ENCODE measurements at regions not wholly inside any gene's neighbourhood (a gene's known extent, or its start where the extent isn't known, plus 50 kb on each side); places are given as distances from the start of the nearest gene placed in this dataset.

DNA sequence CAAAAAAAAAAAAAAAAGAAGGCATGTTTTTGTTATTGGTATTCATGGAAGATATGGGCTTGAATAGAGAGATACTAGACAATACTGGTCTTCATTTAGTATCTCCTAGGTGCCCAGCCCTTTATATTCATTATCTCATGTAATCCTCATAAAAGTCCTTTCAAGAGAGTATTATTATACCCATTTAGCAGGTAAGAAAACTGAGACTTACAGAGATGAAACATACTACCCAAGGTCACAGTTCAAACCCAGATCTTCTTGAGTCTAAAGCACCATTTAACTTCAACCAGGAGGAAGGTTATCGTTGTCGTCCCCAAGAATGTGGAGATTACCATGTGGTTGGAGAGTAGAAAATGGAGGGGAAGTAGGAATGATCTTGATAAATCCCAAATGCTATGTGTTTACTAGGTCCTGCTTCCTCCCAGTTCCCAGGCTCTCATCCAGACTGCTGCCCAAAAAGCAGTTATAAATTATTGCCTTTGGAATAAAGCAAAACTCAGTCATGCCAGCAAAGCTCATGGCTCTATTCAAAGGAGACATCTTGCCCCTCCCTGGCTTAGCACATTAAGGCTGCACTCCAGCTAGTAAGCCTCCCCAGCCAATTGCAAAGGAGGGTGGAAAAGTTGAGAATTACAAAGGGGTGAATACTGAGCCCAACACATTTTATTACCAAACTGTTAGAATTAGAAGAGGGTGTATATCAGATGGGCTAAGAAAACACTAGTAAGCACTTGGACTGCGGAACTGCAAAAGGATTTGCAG is 163.9 kb downstream of the PIK3R1 start (continued):
- TF ChIP-seq ESRRA (IDR thresholded peaks at IDR 0.05; ENCODE audit: borderline replicate concordance, low read depth) (0 out of 2 replicates have a peak, but pooled peaks have one; percentile 18), ZSCAN29 (IDR thresholded peaks at IDR 0.05) (no peak), BCOR (IDR thresholded peaks at IDR 0.05) (peak; percentile 95), CBX3 (IDR thresholded peaks at IDR 0.05; ENCODE audit: borderline replicate concordance in 1 of 2, low read length in 2 of 2) (0 out of 3 replicates have a peak, but pooled peaks of 1 of the 2 experiments have one; percentile 49), ZNF311 (CRISPR knock-in tag; IDR thresholded peaks at IDR 0.05) (no peak), ZNF695 (CRISPR knock-in tag; IDR thresholded peaks at IDR 0.05) (no peak), LCOR (CRISPR knock-in tag; IDR thresholded peaks at IDR 0.05) (no peak), KDM1A (IDR thresholded peaks at IDR 0.05) (peak; percentile 80 to 87), STAT5B (CRISPR knock-in tag; IDR thresholded peaks at IDR 0.05) (no peak), POLR3G (IDR thresholded peaks at IDR 0.05; ENCODE audit: extremely low read depth, insufficient read length, insufficient replicate concordance) (no peak), IRF2 (CRISPR knock-in tag; IDR thresholded peaks at IDR 0.05) (no peak), HNRNPUL1 (IDR thresholded peaks at IDR 0.05; ENCODE audit: low read length) (no peak)
- TF ChIP-seq, protein P1, sequence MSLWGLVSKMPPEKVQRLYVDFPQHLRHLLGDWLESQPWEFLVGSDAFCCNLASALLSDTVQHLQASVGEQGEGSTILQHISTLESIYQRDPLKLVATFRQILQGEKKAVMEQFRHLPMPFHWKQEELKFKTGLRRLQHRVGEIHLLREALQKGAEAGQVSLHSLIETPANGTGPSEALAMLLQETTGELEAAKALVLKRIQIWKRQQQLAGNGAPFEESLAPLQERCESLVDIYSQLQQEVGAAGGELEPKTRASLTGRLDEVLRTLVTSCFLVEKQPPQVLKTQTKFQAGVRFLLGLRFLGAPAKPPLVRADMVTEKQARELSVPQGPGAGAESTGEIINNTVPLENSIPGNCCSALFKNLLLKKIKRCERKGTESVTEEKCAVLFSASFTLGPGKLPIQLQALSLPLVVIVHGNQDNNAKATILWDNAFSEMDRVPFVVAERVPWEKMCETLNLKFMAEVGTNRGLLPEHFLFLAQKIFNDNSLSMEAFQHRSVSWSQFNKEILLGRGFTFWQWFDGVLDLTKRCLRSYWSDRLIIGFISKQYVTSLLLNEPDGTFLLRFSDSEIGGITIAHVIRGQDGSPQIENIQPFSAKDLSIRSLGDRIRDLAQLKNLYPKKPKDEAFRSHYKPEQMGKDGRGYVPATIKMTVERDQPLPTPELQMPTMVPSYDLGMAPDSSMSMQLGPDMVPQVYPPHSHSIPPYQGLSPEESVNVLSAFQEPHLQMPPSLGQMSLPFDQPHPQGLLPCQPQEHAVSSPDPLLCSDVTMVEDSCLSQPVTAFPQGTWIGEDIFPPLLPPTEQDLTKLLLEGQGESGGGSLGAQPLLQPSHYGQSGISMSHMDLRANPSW (CRISPR knock-in tag; IDR thresholded peaks at IDR 0.05), result no peak
- TF ChIP-seq, protein P2, sequence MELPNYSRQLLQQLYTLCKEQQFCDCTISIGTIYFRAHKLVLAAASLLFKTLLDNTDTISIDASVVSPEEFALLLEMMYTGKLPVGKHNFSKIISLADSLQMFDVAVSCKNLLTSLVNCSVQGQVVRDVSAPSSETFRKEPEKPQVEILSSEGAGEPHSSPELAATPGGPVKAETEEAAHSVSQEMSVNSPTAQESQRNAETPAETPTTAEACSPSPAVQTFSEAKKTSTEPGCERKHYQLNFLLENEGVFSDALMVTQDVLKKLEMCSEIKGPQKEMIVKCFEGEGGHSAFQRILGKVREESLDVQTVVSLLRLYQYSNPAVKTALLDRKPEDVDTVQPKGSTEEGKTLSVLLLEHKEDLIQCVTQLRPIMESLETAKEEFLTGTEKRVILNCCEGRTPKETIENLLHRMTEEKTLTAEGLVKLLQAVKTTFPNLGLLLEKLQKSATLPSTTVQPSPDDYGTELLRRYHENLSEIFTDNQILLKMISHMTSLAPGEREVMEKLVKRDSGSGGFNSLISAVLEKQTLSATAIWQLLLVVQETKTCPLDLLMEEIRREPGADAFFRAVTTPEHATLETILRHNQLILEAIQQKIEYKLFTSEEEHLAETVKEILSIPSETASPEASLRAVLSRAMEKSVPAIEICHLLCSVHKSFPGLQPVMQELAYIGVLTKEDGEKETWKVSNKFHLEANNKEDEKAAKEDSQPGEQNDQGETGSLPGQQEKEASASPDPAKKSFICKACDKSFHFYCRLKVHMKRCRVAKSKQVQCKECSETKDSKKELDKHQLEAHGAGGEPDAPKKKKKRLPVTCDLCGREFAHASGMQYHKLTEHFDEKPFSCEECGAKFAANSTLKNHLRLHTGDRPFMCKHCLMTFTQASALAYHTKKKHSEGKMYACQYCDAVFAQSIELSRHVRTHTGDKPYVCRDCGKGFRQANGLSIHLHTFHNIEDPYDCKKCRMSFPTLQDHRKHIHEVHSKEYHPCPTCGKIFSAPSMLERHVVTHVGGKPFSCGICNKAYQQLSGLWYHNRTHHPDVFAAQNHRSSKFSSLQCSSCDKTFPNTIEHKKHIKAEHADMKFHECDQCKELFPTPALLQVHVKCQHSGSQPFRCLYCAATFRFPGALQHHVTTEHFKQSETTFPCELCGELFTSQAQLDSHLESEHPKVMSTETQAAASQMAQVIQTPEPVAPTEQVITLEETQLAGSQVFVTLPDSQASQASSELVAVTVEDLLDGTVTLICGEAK (IDR thresholded peaks at IDR 0.05), result no peak
- TF ChIP-seq, protein P2 (CRISPR knock-in tag; IDR thresholded peaks at IDR 0.05), result no peak
- TF ChIP-seq, protein P3, sequence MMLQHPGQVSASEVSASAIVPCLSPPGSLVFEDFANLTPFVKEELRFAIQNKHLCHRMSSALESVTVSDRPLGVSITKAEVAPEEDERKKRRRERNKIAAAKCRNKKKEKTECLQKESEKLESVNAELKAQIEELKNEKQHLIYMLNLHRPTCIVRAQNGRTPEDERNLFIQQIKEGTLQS (IDR thresholded peaks at IDR 0.05), result no peak
- TF ChIP-seq, protein P3 (CRISPR knock-in tag; conservative IDR thresholded peaks at IDR 0.05), result no peak

Data from K562 (cell line).